MM.1S (cell line): ENCODE measurements at regions not wholly inside any gene's neighbourhood (a gene's known extent, or its start where the extent isn't known, plus 50 kb on each side); places are given as distances from the start of the nearest gene placed in this dataset.

Experiments
- EZH2 ChIP-seq: fragments of 300-600 bp; sonication (generic); optimal IDR thresholded peaks from 2 replicates; pipeline ENCODE3; 2017; ENCODE audit warnings: low read depth, mild to moderate bottlenecking, antibody characterized with exemption, low read length, mixed read lengths
- EZH2phosphoT487 ChIP-seq: fragments of 300-600 bp; sonication (generic); IDR thresholded peaks from 2 replicates; pipeline ENCODE4 v1.6.1; 2018; ENCODE audit warnings: antibody characterized with exemption, low read length
- TF ChIP-seq, protein P1 (sequence below): fragments of 300-600 bp; sonication (generic); IDR thresholded peaks from 2 replicates; pipeline ENCODE4 v1.5.1; 2016; ENCODE audit warnings: antibody characterized with exemption, low read length, mixed read lengths

DNA sequence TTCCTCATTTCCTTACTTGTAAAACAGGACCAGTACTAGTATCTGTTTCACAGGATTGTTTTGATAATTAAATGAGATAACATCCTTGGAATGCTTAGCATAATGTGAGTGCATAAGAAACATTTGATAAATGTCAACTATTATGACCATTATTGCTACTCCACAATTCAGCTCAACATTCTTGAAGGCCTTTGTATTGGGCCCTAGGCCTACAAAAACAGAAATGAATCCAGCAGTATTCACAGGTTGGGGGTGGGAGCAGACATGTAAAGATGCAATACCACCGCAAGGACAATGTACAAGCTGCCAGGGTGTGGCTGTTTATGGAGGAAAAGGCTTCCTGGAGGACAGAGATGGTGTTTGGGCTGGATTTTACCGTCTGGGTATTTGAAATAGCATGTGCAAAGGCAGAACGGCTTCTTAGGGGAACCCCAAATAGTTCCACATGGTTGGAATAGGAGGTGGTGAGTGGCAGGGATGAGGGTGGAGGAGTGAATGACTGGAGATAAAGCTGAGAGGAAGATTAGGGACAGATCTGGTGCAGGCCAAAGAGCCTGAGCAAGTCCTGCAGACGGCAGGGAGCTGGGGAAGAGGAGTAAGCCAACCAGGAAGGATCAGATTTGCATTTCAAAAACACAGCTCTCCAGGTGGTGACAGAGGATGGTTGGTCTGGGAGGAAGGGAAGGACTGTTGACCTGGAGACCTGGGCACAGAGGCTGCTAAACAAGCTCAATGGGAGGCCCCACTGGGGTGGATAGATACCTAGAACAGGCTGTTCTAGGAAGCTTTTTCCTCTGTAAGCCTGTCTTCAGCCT is 57.0 kb upstream of the EPB41L1 start:
- TF ChIP-seq, protein P1, sequence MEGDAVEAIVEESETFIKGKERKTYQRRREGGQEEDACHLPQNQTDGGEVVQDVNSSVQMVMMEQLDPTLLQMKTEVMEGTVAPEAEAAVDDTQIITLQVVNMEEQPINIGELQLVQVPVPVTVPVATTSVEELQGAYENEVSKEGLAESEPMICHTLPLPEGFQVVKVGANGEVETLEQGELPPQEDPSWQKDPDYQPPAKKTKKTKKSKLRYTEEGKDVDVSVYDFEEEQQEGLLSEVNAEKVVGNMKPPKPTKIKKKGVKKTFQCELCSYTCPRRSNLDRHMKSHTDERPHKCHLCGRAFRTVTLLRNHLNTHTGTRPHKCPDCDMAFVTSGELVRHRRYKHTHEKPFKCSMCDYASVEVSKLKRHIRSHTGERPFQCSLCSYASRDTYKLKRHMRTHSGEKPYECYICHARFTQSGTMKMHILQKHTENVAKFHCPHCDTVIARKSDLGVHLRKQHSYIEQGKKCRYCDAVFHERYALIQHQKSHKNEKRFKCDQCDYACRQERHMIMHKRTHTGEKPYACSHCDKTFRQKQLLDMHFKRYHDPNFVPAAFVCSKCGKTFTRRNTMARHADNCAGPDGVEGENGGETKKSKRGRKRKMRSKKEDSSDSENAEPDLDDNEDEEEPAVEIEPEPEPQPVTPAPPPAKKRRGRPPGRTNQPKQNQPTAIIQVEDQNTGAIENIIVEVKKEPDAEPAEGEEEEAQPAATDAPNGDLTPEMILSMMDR: no peak
- TF ChIP-seq EZH2: no peak
- no peak for TF ChIP-seq EZH2phosphoT487
